Forelimb muscle (tissue), 1 donor: ENCODE measurements at regions not wholly inside any gene's neighbourhood (a gene's known extent, or its start where the extent isn't known, plus 50 kb on each side); places are given as distances from the start of the nearest gene placed in this dataset.
A peak's percentile ranks its signal among the peaks of the same experiment; 100 is the strongest.
"Not testable (repeated sequence)": the region's sequence is repeated elsewhere in the genome, so short reads cannot be mapped to it uniquely, and the experiment has no call there.

Experiments
- DNase-seq: peaks from one replicate; pipeline ENCODE4 v3.0.0-alpha.2; 2013; ENCODE audit warnings: low read depth

DNA sequence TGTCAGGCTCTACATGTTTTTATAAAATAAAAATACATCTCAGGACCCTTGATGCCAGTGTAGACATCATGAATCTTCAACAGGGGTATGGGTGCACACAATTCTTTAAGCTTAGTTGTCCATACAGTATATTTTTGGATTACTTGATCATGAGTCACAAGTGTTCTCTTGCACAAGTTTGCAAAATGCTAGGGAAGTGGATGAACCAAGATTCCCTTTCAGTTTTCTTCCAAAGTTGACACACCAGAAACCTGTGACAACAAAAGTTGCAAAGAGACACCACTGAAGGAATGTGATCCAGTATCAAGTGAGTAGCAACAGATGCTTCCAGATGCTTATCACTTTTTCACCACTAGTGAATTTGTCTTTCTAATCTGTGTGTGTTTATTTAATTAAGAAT lies 1021.2 kb downstream of the PCDH7 start:
- no peak for DNase-seq

DNA sequence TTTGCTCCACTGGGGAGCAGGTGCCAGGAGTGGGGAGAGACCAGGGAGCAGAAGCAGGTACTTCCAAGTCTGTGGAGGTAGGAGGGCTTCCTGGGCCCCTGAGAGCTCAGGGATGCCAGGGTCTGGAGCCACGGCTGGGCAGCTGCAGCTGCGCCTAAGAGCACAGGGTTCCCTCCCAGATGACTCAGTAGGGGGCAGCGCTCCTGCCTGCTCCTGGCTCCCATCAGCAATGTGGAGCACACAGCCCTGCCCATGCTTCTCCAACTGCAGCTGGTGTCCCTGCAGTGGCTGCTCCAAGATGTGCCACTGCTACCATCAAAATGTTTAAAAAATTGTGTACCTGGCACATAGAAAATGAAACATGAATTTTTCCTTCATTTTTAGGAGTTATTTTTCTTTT lies 1028.2 kb downstream of the PCDH7 start:
- DNase-seq: no peak

DNA sequence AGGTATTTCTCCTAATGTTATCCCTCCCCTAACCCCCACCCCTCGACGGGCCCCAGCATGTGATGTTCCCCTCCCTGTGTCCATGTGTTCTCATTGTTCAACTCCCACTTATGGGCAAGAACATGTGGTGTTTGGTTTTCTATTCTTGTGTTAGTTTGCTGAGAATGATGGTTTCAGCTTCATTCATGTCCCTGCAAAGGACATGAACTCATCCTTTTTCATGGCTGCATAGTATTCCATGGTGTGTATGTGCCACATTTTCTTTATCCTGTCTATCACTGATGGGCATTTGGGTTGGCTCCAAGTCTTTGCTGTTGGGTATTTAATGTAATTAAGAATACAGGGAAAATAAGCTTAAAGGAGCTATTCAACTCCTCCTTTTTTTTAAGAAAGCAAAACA lies 1030.4 kb downstream of the PCDH7 start:
- DNase-seq: not testable (repeated sequence)

DNA sequence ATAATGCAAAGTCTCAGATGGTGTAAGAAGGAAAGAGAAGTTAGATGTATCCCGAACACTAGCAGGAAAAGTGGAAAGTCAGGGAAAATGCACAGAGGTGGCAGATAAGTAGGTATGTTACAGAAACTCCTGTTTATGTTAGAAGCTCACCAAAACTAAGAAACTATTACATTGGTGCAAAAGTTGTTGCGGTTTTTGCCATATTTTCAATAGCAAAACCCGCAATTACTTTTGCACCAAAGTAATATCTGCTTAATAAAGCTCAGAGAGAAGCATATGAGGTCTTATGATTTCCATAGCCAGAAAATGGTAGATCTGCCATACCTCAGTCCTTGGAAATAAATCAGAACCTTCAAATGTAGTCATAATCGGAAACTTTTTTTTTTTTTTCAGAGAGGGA lies 1035.6 kb downstream of the PCDH7 start:
- no peak for DNase-seq

DNA sequence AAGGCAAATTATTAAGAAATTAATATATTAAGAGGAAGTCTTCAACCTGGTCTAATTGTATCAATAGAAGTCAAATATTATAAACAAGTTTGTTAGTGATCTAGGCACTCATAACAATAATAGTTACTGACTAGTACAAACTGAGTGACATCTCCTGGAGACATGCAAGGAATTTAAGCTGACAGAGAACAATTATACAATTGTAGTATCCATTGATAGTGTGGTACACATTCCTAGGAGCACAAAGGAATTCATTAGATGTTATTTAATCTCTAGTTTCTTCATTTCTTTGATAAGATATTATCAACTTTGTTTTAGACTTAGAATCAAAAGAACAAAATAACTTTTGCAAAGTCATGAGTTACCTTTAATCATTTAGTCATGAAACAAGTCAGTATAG lies 1048.6 kb downstream of the PCDH7 start:
- DNase-seq: no peak

DNA sequence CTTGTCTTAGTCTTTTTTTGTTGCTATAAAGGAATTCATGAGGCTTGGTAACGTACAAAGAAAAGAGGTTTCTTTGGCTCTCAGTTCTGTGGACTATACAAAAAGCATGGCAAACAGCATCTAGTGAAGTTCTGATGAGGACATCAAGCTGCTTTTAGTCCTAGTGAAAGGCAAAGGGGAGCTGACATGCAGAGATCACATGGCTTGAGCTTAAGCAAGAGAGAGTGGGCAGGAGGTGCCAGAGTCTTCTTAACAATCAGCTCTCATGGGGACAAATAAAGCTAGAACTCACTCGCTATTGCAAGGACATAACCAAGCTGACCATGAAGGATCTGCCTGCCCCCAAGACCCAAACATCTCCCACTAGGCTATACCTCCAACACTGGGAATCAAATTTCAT lies 1063.1 kb downstream of the PCDH7 start:
- DNase-seq: no peak

DNA sequence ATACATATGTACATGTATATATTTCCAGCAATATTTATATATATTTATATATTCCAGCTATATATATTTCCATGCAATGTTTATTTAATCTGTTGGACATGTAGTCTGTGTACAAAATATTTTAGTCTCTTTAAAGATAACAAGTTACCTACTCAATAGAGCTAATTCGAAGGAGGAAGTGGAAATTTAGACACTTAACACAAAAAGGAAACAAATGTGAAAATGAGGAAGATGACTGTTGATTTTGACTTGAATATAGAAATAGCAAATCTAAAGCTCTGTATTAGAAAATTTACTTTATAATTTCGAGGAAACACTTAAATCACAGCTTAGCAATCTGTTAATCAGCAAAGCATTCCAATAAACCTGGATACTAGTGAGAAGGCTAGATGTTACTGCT lies 1064.4 kb downstream of the PCDH7 start:
- DNase-seq: no peak

DNA sequence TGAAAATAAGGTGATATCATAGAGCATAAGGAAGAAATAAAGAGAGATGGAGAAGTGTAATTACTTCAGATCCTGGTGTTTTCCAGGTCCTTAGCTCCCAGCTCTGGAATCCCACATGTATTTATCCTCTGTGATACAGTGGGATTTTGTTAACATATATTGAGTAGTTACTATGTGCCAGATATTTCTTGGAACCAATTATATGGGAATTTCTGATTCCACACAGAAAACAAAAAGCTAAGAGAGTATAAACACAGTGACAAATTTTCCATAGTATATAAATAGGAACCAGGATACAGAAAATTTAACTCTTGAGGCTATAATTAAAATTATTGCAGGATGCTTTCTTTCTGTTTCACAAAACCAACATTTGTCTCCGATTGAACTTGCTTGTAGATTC lies 1067.5 kb downstream of the PCDH7 start:
- peak; percentile 11 for DNase-seq

DNA sequence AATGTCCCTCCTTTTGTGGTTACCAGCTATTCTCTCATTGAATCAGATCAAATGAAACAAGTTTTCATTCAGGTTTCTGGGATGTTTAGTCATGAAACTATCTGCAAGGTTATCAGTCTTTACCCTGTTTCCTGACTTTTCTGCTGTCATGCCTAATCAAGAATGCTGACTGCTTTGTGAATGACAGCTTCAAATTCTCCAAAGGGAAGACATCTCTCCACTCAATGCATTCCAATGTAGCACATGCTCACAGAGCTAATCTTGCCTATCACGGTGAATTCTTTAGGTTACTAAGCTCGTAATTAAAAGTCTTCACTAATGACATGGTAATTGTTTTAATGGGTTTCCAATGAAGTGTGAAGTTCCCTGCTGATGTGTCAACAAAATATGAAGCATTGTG lies 1068.5 kb downstream of the PCDH7 start:
- no peak for DNase-seq

DNA sequence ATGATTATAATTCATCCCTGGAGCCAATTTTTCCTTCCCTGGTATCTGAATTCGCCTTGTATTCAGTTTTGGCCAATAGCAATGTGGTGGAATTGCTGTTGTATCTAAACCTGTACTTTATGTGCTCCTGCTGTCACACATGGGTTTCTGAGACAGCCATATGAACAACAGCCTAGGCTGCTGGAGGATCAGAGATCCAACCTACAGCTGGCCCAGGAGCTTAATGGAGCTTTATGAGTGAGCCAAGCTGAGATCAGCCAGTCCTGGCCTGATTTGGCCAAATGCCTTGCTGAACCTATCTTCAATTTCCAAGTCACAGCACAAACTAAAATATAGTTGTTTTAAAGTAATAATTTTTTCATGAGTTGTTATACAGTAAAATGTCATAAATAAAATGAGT lies 1071.5 kb downstream of the PCDH7 start:
- no peak for DNase-seq

DNA sequence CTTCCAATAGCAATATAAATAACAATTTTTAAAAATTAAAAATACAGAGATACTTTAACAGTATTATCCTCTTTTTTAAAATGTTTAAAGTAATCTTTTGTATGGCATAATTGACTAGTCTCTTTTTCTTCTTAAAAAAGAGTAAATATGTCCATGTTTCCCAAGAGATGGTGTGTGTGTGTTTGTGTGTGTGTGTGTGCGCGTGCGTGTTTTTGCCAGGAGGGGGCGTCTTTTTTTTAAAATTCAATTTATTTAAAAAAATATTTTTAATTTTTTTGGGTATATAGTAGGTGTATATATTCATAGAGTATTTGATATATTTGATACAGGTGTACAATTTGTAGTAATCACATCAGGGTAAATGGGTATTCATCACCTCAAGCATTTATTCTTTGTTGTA lies 1073.7 kb downstream of the PCDH7 start:
- DNase-seq: no peak

DNA sequence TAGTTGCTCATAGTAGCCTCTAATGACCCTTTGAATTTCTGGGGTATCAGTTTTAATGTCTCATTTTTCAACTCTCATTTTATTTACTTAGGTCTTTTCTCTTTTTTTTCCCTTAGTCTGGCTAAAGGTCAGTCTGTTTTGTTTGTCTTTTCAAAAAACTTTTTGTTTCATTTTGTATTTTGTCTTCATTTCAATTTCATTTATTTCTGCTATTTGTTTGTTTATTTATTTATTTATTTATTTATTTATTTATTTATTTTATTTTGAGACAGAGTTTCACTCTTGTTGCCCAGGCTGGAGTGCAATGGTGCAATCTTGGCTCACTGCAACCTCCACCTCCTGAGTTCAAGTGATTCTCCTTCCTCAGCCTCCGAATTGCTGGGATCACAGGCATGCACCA lies 1076.9 kb downstream of the PCDH7 start:
- DNase-seq: not testable (repeated sequence)

DNA sequence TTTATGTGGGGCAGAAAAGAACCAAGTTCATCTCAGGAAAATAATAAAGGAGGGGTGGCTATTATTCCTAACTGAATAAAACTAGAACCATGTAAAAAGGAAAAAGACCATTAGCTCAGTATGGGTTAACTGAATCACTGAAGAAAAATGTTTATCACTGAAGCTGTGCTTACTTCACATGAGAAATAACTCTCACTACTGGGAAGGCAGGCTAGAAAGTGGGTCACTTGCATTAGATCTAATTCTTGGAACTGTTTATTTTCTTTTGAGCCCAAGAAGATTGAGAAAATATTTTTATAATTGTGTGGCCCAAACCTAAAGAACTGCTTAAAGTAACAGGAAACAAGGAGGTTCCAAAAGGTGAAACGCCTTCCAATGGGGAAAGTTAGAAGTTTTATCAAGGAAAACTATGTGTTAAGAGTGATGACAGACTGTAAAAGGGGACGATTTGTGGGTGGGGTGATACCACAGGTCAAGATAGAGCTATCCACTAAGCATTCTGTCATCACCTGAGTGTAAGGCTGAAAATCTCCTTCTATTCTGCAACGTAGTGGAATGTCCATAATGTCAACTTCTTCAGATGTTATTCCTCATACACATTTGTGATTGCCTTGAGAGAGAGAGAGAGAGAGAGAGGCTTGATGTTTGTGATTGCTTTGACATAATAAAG lies 1083.5 kb downstream of the PCDH7 start:
- no peak for DNase-seq

DNA sequence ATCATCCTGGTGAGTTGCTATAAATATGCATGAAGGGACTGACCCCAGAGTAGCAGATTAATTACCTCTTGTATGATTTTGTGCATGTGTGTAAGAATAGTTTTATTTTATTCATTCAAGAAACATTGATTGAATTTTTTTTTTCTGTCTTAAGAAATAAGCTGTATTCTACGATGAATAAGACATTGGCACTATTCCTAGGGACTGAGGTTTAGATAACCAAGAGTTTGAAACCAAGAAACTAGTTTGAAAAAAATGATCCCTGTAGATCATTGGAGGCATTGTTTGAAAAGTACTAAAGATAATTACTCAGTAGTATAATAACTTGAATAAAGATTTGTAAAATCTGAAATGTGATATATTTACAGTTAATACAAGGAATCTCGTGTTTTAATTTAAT lies 1086.9 kb downstream of the PCDH7 start:
- DNase-seq: no peak

DNA sequence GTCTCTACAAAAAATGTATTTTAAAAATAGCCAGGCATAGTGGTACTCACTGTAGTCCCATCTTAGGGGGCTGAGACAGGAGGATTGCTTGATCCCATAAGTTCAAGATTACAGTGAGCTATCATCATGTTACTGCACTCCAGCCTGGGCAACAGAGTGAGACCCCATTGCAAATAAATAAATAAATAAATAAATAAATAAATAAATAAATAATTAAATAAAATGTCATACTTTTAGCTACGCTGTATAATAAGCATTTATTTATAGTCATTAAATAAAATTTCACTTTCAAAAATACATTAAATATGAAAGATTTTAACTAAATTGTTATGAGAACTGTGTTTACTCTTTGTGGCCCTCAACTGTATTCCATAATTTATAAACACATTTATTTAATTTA lies 1124.2 kb downstream of the PCDH7 start:
- DNase-seq: no peak

DNA sequence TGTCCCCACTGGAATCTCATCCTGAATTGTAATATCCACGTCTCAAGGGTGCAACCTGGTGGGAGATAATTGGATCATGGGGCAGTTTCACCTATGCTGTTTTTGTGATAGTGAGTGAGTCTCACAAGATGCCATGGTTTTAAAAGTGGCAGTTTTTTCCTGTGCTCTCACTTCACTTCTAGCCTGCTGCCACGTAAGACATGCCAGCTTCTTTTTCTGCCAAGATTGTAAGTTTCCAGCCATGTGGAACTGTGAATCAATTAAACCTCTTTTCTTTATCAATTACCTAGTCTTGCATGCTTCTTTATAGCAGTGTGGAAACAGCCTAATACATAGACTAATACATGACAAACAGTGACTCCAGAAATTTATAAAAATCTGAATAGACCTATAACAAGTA lies 1131.8 kb downstream of the PCDH7 start:
- DNase-seq: no peak

DNA sequence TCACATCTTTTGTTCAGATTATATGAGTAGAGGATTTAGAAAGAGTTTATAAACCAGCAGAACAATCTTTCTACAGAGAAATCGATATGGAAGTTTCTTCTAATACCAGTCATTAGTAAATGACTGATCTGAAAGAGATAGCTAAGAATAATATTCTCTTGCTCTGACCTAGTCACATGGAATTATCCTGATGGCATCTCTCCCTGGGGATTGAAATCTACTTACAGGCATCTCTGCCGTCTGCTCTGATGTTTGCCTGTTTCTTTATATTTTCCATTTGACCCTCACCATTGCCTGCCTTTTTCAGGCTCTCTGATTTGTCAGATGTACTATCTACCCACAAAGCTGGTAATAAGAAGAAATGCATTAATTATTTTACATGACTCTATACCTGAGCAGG lies 1157.3 kb downstream of the PCDH7 start:
- no peak for DNase-seq

DNA sequence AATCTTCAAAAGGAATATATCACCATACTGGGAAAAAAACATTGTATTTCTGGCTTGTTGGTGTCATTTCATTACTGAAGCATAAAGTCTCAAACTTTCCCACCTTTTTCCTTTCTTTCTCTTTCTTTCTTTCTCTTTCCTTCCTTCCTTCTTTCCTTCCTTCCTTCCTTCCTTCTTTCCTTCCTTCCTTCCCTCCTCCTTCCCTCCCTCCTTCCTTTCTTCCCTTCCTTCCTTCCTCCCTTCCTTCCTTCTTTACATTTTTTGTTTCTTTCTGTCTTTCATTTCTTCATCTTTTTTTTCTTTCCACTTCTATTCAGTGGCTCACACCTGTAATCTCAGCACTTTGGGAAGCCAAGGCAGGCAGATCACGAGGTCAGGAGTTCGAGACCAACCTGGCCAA lies 1160.7 kb downstream of the PCDH7 start:
- not testable (repeated sequence) for DNase-seq

DNA sequence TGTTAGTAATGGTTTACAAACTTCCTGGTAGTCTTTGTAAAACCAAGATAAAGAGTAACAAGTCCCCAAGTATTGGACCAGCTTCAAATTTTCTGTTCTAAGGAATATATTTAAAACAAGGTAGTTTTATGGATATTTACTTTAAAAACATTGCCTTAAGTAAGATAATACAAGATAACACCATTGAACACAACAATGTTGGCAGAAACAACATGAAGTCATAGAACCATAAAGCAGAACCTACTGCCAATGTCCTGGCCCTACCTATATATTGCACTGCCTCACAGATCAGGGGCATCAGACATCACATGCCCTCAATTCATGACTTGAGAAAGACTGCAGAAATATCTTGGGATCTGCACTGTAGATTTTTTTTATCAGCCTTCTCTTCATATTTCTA lies 1176.2 kb downstream of the PCDH7 start:
- no peak for DNase-seq

DNA sequence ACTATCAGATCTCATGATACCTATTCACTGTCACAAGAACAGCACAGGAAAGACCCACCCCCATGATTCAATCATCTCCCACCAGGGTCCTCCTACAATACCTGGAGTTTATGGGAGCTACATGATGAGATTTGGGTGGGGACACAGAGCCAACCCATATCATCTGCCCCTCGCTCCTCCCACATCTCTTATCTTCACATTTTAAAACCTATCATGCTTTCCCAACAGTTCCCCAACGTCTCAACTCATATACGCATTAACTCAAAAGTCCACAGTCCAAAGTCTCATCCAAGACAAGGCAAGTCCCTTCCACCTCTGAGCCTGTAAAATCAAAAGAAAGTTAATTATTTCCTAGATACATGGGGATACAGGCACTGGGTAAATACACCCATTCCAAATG lies 1185.2 kb downstream of the PCDH7 start:
- DNase-seq: no peak

DNA sequence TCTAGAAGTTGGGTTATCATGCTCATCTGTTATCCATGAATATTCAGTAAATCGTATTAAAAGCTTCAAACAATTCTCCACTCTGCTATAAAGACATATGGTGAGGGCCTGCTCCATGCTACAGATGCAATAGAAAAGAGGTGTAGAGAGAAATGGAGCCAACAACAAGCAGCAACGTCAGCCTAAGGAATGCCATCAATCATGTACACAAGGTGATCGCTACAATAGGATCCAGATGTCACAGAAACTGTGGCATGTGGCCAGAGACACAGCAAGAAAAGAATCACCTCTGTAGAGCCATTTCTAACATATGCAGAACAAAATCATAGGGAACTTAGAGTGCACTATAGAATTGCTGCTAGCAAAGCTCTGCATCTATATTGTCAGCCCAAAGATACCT lies 1188.1 kb downstream of the PCDH7 start:
- DNase-seq: no peak

DNA sequence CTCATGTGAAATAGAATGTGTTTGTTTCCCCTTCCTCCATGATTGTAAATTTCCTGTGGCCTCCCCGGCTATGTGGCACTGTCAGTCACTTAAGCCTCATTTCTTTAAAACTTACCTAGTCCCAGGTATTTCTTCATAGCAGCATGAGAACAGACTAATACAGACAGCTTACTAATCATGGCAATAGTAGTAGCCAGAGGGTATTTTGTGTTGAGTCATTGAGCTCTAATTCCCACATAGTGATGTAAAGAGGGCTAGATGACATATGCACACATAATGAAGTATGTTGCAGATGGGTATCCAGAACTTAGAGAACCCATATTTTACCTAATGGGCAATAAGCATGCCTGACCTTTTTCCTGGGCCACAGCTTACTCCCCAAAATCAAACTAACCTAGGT lies 1197.2 kb downstream of the PCDH7 start:
- no peak for DNase-seq

DNA sequence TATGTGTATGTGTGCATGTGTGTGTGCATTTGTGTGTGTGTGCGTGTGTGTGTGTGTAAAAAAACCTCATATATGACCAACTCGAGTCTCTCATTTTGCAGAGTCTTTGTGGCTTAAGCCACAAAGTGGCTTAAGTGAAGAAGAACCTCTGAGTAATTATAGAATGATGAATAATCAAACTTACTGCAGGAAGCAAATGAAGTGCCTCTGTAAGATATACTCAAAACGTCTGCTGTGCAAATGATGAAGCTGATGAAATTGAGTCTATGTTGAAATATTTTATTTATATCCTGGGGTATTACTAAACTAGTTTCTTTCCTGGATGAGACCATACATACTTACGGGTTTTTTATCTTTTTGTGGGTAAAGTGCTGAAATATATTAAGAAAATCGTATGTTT lies 1198.7 kb downstream of the PCDH7 start:
- no peak for DNase-seq

DNA sequence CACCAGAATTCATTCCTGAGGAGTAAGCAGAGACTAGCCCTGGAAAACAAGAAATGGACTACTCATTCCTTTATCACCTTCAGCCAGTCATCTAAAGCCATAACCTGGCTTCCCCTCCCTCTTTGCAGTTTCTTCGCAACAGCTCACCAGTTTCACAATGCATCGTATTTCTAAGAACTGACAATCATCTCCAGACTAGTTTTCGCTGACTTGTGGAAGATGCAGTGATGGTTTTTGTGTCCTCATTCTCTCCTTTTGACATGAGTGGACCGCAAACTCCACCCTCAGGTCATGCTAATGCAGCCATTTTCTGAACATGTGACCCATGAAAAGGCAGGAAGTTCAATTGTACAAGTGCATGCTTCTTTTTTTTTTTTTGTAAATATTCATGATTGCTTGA lies 1203.5 kb downstream of the PCDH7 start:
- DNase-seq: no peak
